Choroid plexus epithelial cell (primary cell): ENCODE measurements at regions not wholly inside any gene's neighbourhood (a gene's known extent, or its start where the extent isn't known, plus 50 kb on each side); places are given as distances from the start of the nearest gene placed in this dataset.
"Not testable (repeated sequence)": the region's sequence is repeated elsewhere in the genome, so short reads cannot be mapped to it uniquely, and the experiment has no call there.

Experiments used
- DNase-seq: peaks from one replicate; pipeline ENCODE4 v3.0.0-alpha.2; 2010; ENCODE audit warnings: low read depth
- H3K4me3 ChIP-seq: 2 replicates; pipeline ENCODE4 v1.5.1; 2011; ENCODE audit warnings: low read depth, mild to moderate bottlenecking, control low read depth, low read length, moderate library complexity
- TF ChIP-seq, protein P1 (sequence below): conservative IDR thresholded peaks from 2 replicates; pipeline ENCODE4 v1.5.1; 2011; ENCODE audit warnings: low read depth, mild to moderate bottlenecking, control low read depth, inconsistent platforms, low read length, moderate library complexity

DNA sequence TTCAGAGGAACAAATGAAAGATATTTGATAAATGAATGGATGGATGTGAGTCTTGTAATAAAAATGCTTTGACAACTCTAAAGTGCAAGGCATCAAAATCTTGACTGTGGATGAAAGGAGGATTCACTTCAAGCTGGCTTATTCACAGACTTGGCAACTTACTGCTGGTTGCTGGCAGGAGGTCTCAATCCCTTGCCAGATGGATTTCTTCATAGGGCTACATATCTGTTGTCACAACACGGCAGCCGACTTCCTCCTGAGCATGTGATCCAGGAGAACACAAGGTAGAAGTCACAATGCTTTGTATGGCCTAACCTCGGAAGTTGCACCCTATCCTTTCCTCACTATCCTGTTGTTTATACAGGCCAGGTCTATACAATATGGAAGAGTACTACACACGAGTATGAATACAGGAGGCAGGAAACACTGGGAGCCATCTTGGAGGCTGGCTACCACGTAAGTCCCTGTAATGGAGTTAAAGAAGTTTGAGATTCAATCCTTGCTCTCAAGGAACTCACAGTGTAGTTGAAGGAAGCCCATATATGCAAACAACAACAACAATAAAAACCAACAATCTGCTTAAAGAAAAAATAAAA is 97.9 kb downstream of the ID4 start:
- DNase-seq, result no peak
- no peak overlapping the region for H3K4me3 ChIP-seq
- TF ChIP-seq, protein P1, sequence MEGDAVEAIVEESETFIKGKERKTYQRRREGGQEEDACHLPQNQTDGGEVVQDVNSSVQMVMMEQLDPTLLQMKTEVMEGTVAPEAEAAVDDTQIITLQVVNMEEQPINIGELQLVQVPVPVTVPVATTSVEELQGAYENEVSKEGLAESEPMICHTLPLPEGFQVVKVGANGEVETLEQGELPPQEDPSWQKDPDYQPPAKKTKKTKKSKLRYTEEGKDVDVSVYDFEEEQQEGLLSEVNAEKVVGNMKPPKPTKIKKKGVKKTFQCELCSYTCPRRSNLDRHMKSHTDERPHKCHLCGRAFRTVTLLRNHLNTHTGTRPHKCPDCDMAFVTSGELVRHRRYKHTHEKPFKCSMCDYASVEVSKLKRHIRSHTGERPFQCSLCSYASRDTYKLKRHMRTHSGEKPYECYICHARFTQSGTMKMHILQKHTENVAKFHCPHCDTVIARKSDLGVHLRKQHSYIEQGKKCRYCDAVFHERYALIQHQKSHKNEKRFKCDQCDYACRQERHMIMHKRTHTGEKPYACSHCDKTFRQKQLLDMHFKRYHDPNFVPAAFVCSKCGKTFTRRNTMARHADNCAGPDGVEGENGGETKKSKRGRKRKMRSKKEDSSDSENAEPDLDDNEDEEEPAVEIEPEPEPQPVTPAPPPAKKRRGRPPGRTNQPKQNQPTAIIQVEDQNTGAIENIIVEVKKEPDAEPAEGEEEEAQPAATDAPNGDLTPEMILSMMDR, result no peak

DNA sequence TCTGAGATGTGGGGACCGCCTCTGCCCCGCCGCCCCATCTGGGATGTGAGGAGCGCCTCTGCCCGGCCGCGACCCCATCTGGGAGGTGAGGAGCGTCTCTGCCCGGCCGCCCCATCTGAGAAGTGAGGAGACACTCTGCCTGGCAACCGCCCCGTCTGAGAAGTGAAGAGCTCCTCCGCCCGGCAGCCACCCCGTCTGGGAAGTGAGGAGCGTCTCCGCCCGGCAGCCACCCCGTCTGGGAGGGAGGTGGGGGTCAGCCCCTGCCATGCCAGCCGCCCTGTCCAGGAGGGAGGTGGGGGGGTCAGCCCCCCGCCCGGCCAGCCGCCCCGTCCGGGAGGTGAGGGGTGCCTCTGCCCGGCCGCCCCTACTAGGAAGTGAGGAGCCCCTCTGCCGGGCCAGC is 102.2 kb downstream of the ID4 start:
- DNase-seq, H3K4me3 ChIP-seq: not testable (repeated sequence)

DNA sequence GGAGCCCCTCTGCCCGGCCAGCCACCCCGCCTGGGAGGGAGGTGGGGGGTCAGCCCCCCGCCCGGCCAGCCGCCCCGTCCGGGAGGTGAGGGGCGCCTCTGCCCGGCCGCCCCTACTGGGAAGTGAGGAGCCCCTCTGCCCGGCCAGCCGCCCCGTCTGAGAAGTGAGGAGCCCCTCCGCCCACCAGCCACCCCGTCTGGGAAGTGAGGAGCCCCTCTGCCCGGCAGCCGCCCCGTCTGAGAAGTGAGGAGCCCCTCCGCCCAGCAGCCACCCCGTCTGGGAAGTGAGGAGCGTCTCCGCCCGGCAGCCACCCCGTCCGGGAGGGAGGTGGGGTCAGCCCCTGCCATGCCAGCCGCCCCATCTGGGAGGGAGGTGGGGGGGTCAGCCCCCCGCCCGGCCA is 102.8 kb downstream of the ID4 start:
- not testable (repeated sequence) for H3K4me3 ChIP-seq, DNase-seq

DNA sequence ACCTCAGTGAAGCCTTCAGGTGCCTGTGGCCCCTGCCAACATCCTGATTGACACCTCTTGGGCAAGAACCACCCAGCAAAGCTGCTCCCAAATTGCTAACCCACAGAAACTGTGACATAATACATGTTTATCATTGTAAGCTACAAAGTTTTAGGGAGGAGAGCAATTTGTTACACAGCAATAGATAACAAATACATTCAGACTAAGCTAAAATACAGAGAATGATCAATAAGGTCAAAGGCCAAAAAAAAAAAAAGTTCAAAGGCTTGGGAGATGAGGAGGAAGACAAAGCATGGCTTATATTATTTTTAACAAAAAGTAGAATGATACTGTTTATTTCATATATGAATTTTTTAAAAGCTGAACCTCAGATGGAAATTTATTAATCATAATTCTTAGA is 105.9 kb downstream of the ID4 start:
- TF ChIP-seq, protein P1, result no peak
- no peak overlapping the region for H3K4me3 ChIP-seq
- DNase-seq, result no peak

DNA sequence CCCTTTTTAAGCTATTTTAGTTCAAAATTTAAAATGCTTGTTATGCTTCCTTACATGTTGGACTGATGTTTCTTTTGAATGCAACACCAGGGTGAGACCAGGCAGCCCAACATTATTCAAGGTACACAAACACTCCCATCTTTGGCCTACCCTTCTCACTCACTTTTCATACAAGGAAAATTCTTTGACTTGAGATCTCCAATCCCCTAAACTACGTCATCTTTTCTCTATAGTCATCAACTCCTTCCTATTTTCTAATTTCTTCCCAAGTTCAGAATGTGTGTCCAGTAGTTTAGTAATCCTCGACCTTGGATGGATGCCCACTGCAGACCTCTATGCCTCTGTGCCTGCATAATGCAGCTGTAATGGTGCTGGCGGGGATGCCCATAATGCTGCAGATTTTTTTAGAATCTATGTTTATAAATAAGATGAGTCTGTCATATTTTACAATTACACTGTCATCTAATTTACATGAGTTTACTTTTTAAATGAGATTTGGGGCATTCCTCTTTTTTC is 108.7 kb downstream of the ID4 start:
- TF ChIP-seq, protein P1, result no peak
- DNase-seq, result no peak
- H3K4me3 ChIP-seq, result no peak overlapping the region

DNA sequence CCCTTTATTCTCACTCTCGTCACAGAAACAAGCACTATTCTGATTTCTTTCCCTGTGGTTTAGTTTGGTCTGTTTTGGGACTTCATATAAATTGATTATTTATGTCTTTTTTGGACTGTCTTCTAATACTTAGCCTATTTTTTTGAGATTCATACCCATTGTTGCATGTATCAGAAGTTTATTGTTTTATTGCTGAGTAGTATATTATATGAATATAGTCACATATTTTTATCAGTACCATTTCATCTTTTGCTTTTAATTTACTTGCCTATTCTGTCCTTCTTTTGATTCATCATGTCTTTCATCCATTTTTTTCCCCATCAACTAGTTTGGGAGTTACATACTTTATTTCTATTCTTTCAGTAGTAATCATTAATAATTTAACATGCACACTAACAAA is 112.0 kb downstream of the ID4 start:
- TF ChIP-seq, protein P1, result no peak
- no peak overlapping the region for H3K4me3 ChIP-seq
- no peak for DNase-seq

DNA sequence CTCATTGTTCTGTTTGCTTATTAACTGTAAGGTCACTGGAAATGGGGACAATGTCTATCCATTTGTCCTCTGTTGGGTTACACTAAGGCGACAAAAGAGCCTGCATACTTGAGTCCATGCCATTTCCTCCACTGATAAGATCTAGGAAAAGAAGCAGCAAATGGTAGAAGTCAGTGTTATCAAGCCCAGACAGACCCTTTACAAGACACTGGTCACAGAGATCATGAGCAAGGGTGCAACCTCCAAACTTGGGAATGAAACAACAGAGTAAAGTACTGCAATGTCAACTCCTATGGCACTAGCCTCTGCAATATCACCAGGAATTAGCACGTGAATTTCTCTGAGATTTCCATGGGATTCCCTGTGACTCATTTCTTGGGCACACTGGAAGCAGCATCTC is 126.9 kb downstream of the ID4 start:
- DNase-seq, result no peak
- H3K4me3 ChIP-seq, result no peak overlapping the region
- TF ChIP-seq, protein P1, result no peak

DNA sequence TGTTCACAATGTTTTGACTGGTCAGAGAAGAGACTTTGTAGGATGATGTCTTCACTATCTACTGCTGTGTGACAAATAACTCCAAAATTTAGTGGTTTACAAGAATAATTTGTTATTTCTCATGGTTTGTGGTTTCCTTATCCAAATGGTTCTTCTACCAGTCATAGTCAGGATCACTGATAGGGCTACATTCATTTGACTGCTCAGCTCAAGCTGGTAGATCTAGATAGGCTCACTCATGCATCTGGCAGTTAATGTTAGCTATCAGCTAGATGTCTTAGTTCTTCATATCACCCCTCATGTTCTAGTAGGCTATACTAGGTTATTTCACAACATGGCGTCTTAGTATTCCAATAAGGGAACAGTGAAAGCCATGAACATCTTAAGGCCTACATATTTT is 131.0 kb downstream of the ID4 start:
- no peak overlapping the region for H3K4me3 ChIP-seq
- no peak for DNase-seq

More for the DNA sequence above, 131.0 kb downstream of the ID4 start:
- TF ChIP-seq, protein P1, result no peak
